ENCODE measurements at regions not wholly inside any gene's neighbourhood (a gene's known extent, or its start where the extent isn't known, plus 50 kb on each side); places are given as distances from the start of the nearest gene placed in this dataset.

GRCh38 chr6:90463359-90463758, 123.5 kb downstream of the MAP3K7 start:
- TF ChIP-seq, protein P1, sequence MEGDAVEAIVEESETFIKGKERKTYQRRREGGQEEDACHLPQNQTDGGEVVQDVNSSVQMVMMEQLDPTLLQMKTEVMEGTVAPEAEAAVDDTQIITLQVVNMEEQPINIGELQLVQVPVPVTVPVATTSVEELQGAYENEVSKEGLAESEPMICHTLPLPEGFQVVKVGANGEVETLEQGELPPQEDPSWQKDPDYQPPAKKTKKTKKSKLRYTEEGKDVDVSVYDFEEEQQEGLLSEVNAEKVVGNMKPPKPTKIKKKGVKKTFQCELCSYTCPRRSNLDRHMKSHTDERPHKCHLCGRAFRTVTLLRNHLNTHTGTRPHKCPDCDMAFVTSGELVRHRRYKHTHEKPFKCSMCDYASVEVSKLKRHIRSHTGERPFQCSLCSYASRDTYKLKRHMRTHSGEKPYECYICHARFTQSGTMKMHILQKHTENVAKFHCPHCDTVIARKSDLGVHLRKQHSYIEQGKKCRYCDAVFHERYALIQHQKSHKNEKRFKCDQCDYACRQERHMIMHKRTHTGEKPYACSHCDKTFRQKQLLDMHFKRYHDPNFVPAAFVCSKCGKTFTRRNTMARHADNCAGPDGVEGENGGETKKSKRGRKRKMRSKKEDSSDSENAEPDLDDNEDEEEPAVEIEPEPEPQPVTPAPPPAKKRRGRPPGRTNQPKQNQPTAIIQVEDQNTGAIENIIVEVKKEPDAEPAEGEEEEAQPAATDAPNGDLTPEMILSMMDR (conservative IDR thresholded peaks at IDR 0.05; ENCODE audit: low read depth in 2 of 2), result no peak
- TF ChIP-seq, protein P2, sequence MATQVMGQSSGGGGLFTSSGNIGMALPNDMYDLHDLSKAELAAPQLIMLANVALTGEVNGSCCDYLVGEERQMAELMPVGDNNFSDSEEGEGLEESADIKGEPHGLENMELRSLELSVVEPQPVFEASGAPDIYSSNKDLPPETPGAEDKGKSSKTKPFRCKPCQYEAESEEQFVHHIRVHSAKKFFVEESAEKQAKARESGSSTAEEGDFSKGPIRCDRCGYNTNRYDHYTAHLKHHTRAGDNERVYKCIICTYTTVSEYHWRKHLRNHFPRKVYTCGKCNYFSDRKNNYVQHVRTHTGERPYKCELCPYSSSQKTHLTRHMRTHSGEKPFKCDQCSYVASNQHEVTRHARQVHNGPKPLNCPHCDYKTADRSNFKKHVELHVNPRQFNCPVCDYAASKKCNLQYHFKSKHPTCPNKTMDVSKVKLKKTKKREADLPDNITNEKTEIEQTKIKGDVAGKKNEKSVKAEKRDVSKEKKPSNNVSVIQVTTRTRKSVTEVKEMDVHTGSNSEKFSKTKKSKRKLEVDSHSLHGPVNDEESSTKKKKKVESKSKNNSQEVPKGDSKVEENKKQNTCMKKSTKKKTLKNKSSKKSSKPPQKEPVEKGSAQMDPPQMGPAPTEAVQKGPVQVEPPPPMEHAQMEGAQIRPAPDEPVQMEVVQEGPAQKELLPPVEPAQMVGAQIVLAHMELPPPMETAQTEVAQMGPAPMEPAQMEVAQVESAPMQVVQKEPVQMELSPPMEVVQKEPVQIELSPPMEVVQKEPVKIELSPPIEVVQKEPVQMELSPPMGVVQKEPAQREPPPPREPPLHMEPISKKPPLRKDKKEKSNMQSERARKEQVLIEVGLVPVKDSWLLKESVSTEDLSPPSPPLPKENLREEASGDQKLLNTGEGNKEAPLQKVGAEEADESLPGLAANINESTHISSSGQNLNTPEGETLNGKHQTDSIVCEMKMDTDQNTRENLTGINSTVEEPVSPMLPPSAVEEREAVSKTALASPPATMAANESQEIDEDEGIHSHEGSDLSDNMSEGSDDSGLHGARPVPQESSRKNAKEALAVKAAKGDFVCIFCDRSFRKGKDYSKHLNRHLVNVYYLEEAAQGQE (IDR thresholded peaks at IDR 0.05; ENCODE audit: unreplicated experiment), result no peak
- TF ChIP-seq POLR2AphosphoS5 (IDR thresholded peaks at IDR 0.05; ENCODE audit: low read depth), result no peak
- no peak for TF ChIP-seq EZH2phosphoT487 (IDR thresholded peaks at IDR 0.05; ENCODE audit: unreplicated experiment)
- TF ChIP-seq, protein P3, sequence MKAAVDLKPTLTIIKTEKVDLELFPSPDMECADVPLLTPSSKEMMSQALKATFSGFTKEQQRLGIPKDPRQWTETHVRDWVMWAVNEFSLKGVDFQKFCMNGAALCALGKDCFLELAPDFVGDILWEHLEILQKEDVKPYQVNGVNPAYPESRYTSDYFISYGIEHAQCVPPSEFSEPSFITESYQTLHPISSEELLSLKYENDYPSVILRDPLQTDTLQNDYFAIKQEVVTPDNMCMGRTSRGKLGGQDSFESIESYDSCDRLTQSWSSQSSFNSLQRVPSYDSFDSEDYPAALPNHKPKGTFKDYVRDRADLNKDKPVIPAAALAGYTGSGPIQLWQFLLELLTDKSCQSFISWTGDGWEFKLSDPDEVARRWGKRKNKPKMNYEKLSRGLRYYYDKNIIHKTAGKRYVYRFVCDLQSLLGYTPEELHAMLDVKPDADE (IDR thresholded peaks at IDR 0.05), result no peak
- TF ChIP-seq CREB1 (CRISPR knock-in tag; IDR thresholded peaks at IDR 0.05; ENCODE audit: low read depth), result no peak
- TF ChIP-seq EZH2 (IDR thresholded peaks at IDR 0.05; ENCODE audit: low read depth, unreplicated experiment), result no peak
- TF ChIP-seq ZNF331 (CRISPR knock-in tag; IDR thresholded peaks at IDR 0.05; ENCODE audit: low read depth), result no peak
- TF ChIP-seq JUNB (IDR thresholded peaks at IDR 0.05; ENCODE audit: unreplicated experiment), result no peak
- no peak for TF ChIP-seq STAT1 (IDR thresholded peaks at IDR 0.05; ENCODE audit: unreplicated experiment)
